DND-41 (cell line): ENCODE measurements at regions not wholly inside any gene's neighbourhood (a gene's known extent, or its start where the extent isn't known, plus 50 kb on each side); places are given as distances from the start of the nearest gene placed in this dataset.

Experiments
- EZH2 ChIP-seq: IDR thresholded peaks from 3 replicates; pipeline ENCODE4 v1.6.1; 2012; ENCODE audit warnings: borderline replicate concordance, low read depth, mild to moderate bottlenecking, moderate library complexity, low read length, inconsistent platforms; ENCODE audit not compliant: severe bottlenecking
- TF ChIP-seq, protein P1 (sequence below): IDR thresholded peaks from 2 replicates; pipeline ENCODE4 v1.5.1; 2012; ENCODE audit warnings: borderline replicate concordance, low read length, moderate library complexity, mild to moderate bottlenecking; ENCODE audit not compliant: poor library complexity, severe bottlenecking; ENCODE audit errors: extremely low read depth

- TF ChIP-seq, protein P1, sequence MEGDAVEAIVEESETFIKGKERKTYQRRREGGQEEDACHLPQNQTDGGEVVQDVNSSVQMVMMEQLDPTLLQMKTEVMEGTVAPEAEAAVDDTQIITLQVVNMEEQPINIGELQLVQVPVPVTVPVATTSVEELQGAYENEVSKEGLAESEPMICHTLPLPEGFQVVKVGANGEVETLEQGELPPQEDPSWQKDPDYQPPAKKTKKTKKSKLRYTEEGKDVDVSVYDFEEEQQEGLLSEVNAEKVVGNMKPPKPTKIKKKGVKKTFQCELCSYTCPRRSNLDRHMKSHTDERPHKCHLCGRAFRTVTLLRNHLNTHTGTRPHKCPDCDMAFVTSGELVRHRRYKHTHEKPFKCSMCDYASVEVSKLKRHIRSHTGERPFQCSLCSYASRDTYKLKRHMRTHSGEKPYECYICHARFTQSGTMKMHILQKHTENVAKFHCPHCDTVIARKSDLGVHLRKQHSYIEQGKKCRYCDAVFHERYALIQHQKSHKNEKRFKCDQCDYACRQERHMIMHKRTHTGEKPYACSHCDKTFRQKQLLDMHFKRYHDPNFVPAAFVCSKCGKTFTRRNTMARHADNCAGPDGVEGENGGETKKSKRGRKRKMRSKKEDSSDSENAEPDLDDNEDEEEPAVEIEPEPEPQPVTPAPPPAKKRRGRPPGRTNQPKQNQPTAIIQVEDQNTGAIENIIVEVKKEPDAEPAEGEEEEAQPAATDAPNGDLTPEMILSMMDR, result no peak
- no peak for TF ChIP-seq EZH2
Observed at GRCh38 chr3:86519819-86520218, 471.1 kb downstream of the VGLL3 start.
